8988T (cell line): ENCODE measurements at regions not wholly inside any gene's neighbourhood (a gene's known extent, or its start where the extent isn't known, plus 50 kb on each side); places are given as distances from the start of the nearest gene placed in this dataset.

Experiments
- DNase-seq: peaks from one replicate; pipeline ENCODE4 v3.0.0; 2011

GRCh38 chr17:53891726-53892125 is 69.0 kb downstream of the KIF2B start:
- DNase-seq = no peak

- DNase-seq = no peak
These were observed 69.5 kb downstream of the KIF2B start for GRCh38 chr17:53892222-53892621.

DNA sequence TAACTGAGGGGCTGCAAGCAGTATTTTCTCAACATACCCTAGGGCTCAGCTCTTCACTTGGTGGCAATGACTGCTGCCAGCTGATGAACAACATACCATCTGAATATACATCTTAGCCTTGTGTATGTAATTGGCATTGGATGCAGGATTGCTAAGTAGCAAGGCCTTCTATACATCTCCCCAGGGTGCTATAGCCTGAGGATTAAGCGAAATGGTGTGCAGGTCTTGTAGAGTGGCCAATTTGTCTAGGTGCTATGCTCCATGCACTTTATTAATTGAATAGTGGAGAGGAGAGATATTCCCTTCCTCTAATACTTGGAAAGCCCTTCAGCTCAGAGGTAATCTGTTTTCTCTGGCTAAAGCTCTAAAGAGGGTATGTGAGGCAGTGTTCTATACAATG is 71.9 kb downstream of the KIF2B start:
- no peak for DNase-seq

DNA sequence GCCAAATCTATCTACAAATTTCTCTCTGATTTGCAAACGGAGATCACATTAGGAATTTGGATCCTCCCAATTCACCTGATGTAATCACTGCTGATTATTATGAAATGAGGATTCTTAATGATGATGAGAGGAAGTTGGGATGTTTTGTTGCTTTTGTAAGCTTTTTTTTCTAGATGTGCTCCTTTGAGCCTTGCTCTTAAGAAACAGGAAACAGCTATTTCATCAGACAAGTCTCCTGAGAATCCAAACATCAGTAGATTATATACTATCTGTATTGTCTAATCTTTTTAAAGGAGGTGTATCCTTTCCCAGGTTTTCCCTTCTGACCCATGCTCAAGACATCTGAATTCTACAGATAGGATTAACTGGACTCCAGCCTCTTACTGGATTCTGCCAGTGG is 73.3 kb downstream of the KIF2B start:
- no peak for DNase-seq

- no peak for DNase-seq
These were observed 78.2 kb downstream of the KIF2B start for GRCh38 chr17:53900951-53901350.

DNA sequence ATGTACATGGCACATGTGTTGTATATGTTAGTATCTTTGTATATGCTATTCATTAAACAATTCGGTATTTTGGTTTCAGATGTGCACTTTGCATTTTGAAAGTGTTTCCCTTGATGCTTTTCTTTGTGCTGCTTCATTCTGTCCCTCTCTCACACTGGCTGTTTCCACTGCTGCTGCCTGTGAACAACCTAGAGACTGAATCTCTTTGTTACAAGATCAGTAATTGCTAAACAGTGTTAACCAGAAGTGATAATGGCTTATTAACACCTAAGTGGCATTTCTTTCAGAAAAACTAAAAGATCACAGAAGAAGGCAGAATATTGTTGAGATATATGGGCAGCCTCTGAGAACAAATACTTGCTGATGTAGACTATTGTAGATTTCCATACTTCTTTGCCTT is 84.7 kb downstream of the KIF2B start:
- no peak for DNase-seq

DNA sequence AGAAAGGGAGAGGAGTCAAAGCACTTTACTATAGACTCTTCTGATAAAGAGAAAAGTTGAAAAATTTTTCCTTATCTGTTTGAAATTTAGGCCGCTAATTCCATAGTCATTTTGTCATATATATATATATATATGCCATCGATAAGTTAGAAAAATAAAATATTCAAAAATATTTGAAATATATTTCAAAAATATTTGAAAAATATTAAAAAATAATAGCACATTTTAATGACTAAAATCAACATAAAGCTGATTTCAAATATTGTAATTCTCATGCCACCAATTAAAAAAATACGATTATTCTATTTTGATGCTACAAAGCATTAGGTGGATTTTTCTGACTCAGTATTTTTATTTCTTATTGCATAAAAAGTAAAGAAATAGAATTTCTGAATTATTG is 87.1 kb downstream of the KIF2B start:
- no peak for DNase-seq

DNA sequence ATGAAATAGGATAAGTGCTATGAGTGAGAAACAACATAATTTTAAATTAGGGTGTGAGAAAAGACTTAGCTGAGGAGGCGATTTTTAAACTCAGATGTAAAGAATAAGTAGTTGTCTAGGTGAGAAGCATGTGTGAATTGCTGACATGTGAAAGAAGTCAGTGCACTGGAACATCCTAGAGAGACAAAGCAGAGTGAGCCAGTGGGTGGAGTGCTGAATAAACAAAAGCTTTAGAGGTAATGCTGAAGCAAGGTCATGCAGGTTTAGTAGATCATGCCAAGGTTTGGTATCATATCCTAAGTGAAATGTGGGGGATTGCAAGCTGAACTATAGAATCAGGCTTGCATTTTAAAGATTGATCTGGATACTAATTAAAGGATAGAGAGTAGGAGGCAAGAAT is 89.4 kb downstream of the KIF2B start:
- DNase-seq = no peak

- DNase-seq = no peak
These were observed 96.6 kb downstream of the KIF2B start for GRCh38 chr17:53919356-53919755.

DNA sequence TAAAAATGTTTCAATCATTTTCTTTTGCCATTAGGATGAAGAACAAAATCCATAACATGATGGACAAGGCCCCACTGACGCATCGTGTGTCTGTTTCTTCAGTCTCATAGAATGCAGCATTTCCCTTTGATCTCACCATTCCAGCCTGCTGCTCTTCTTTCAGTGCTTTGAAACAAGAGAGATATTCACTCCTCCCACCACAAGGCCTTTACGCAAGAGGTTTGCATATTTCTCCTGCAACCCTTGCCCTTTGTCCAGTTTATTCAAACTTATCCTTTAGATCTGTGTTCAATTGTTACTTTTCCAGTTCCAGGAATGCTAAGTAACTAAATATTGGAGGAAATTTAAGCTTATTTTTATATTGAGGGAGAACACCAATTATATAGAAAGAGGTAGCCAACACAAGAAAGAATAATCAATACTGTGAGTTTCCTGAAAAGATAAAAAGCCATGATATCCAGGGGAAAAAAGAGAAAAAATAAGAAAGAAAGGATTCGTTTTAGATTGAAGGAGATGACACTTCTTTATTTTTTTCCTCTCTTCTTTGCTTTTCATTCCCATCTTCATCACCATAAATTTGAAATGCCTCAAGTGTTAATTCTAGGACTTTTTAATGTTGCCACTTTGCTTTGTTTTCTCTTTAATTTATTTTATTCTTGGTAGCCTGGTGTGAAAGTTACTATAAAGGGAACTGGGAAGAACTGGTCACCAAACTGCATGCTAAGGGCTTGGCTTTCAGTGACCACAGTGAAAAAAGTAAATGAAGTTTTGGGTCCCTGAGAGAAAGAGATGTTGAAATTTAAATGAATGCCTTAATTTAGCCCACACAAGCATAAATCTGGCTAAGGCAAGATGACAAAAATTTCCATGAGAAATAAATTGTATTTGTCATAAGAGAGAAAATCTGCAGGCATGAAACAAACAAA is 102.1 kb downstream of the KIF2B start:
- DNase-seq = no peak

DNA sequence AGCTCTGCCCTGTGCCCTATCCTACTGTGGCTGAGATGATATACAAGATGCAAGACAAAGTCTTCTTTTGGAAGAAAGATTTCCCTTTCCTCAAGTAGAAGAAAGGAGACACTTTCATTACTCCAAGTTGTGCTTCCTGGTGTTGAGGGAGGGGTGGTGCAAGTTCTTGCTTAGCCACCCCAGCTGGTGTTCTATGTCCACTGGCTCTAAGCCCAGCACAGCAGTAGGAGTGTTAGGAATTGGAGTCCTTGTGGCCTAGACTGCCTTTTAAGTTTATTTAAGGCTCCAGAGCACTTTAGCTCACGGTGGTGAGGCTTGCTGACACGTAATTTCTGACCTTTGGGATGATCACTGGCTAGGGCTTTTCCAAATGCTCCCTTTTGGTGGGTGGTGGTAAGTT is 109.7 kb downstream of the KIF2B start:
- no peak for DNase-seq

- DNase-seq = no peak
These were observed 112.2 kb downstream of the KIF2B start for GRCh38 chr17:53934931-53935330.

GRCh38 chr17:53941231-53941630 is 118.5 kb downstream of the KIF2B start:
- DNase-seq = no peak

GRCh38 chr17:53942436-53942835 is 119.7 kb downstream of the KIF2B start:
- DNase-seq = no peak

- DNase-seq = no peak
These were observed 120.2 kb downstream of the KIF2B start for GRCh38 chr17:53942898-53943297.

DNA sequence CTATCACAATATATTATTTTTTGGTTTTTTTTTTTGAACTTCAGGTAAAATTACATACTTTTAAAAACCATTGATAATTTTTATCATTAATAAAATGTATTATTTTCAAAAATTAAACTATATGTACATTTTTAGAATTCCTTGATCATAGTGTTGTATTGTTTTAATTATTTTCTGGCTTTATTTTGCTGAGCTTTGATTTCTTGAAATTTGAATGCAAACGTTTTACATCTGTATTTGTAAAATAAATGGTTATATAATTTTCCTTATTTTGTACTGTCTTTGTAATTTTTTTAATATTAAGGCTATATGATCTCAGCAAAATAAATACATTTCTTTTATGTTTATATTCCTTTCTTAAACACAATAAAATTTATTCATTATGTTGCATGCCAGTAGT is 125.6 kb downstream of the KIF2B start:
- no peak for DNase-seq

DNA sequence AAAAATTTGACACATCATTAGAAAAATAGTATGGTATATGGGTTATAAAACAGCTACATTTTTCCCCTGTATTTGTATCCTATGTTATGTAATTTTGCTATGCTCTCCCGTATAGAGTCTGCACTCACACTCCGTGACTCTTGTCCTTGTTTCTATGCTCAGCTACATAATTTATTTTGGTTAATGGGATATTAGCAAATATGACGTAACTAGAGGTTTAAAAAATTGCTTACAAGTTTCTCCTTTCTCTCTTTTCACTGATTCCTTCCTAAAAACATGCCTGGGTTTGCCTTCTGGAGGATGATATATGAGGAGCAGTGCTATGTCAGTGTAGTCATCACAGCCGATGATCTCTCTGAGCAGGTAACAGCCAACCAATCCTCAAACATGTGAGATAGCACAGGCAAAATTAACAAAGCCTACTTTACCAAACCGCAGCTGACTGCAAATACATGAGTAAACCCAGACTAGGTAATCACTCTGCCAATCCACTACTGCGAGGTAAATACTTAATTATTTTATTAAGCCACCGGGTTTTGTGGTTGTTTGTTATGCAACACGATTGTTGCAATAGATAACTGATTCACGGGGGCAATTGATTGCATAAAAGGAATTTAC is 126.9 kb downstream of the KIF2B start:
- DNase-seq = no peak

DNA sequence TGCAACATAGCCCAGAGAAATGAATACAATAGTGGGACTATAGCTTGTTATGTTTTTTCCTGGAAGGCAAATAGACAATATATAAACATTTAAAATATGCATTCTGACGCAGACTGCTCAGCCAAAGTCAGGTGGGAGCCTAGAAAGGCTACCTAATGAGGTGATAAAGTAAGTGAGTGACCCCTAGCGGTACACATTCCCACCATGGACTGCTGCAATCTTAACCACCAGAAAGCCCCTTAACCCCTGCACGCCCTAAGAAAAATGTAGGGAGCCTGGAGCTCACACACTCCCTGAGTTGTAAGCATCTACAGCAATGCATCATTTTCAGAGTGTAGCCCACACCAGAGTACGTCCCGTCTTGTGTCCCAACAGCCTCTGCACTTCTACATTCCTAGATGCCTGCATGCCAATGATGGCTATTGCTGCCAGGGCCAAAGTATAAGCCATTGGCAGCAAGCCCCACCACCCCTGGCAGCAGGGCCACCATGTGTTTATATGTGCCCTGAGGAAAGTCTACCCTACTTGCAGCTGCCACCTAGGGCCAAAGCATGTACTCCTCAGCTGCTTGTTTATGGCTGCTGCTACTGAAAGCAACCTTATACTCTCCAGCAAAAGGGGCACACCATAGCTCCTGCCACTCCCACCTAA is 127.6 kb downstream of the KIF2B start:
- no peak for DNase-seq

- DNase-seq = no peak
These were observed 128.1 kb downstream of the KIF2B start for GRCh38 chr17:53950858-53951250.

DNA sequence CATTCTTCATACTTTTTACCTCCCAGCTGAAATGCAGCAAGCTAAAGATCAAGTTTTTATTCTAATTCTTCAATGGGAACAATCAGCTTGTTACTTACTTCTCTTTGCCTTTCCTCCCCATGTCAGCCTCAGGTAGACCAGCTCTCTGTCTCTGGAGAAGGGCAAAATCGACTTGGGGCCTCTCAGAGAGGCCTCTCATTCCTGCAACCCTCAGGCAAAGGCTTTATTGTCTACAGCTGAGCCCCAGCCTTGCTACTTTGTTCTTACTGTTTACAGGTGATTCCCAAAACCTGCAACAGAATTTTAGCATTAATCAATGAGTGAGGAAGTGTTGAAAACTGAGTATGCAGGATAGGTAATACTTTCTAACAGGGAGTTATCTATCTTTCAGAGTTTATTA is 148.6 kb downstream of the KIF2B start:
- DNase-seq = no peak

GRCh38 chr17:53979991-53980390 is 157.3 kb downstream of the KIF2B start:
- no peak for DNase-seq

- no peak for DNase-seq
These were observed 173.4 kb downstream of the KIF2B start for GRCh38 chr17:53996131-53996530.

GRCh38 chr17:53996890-53997289 is 174.2 kb downstream of the KIF2B start:
- DNase-seq = no peak

GRCh38 chr17:54007855-54008254 is 185.1 kb downstream of the KIF2B start:
- no peak for DNase-seq
